ENCODE measurements at regions not wholly inside any gene's neighbourhood (a gene's known extent, or its start where the extent isn't known, plus 50 kb on each side); places are given as distances from the start of the nearest gene placed in this dataset.

DNA sequence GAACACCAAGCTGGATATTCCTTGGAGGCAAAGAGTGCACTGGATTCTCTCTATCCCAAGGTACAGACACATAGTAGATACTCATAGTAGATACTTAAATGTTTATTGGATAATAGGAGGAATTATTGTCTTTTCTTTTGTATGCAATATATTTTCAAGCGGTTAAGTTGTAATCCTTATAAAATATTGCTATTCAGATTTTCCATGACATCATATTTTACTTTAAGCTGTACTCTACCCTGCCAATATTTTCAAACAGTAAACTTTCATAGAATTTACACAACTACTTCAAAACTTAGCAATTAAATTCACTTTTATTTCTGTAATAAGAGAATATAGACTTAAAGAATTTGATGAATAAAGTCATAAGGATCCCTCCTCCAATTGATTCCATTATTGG is 546.5 kb upstream of the CAMK1G start:
- TF ChIP-seq EZH2phosphoT487 (IDR thresholded peaks at IDR 0.05; ENCODE audit: insufficient read depth, low read depth) (no peak), EZH2 (IDR thresholded peaks at IDR 0.05; ENCODE audit: insufficient read depth, poor library complexity, severe bottlenecking) (no peak)
